WTC11 (cell line): ENCODE measurements at regions not wholly inside any gene's neighbourhood (a gene's known extent, or its start where the extent isn't known, plus 50 kb on each side); places are given as distances from the start of the nearest gene placed in this dataset.

ENCODE experiments used
- ATF1 ChIP-seq: sonication (generic); formaldehyde crosslinking; IDR thresholded peaks from 2 replicates; pipeline ENCODE4 v1.8.1; 2023; ENCODE audit warnings: mild to moderate bottlenecking, moderate library complexity, missing genetic modification reagents
- CREM ChIP-seq: sonication (generic); formaldehyde crosslinking; IDR thresholded peaks from 2 replicates; pipeline ENCODE4 v1.8.1; 2022; ENCODE audit warnings: mild to moderate bottlenecking, missing genetic modification reagents, moderate library complexity
- CTCF ChIP-seq: fragments of 200-600 bp; IDR thresholded peaks from 2 replicates; pipeline ENCODE4 v1.8.0; 2022; ENCODE audit warnings: antibody characterized with exemption
- MAX ChIP-seq: sonication (generic); formaldehyde crosslinking; IDR thresholded peaks from 2 replicates; pipeline ENCODE4 v1.8.0; 2022; ENCODE audit warnings: mild to moderate bottlenecking, missing genetic modification reagents
- MLX ChIP-seq: sonication (generic); formaldehyde crosslinking; IDR thresholded peaks from 2 replicates; pipeline ENCODE4 v1.8.1; 2023; ENCODE audit warnings: mild to moderate bottlenecking, missing genetic modification reagents, moderate library complexity
- MXD4 ChIP-seq: fragments of 250-450 bp; sonication (Bioruptor Pico); IDR thresholded peaks from 2 replicates; pipeline ENCODE4 v1.8.0; 2021; ENCODE audit warnings: mild to moderate bottlenecking, moderate library complexity, borderline replicate concordance
- SP1 ChIP-seq: sonication (generic); formaldehyde crosslinking; conservative IDR thresholded peaks from 2 replicates; pipeline ENCODE4 v1.8.1; 2022; ENCODE audit warnings: missing genetic modification reagents
- TCF7 ChIP-seq: sonication (generic); formaldehyde crosslinking; IDR thresholded peaks from 2 replicates; pipeline ENCODE4 v1.8.0; 2022; ENCODE audit warnings: mild to moderate bottlenecking, low read depth, missing genetic modification reagents, moderate library complexity
- TEAD4 ChIP-seq: sonication (generic); formaldehyde crosslinking; IDR thresholded peaks from 2 replicates; pipeline ENCODE4 v1.8.0; 2022; ENCODE audit warnings: mild to moderate bottlenecking, missing genetic modification reagents

- no peak for TF ChIP-seq ATF1 (CRISPR knock-in tag)
- TF ChIP-seq CTCF, result no peak
- no peak for TF ChIP-seq TCF7
- TF ChIP-seq MXD4, result no peak
- TF ChIP-seq MAX (CRISPR knock-in tag), result no peak
- TF ChIP-seq SP1 (CRISPR knock-in tag), result no peak
- TF ChIP-seq TEAD4 (CRISPR knock-in tag), result no peak
- TF ChIP-seq MLX (CRISPR knock-in tag), result no peak
- TF ChIP-seq CREM (CRISPR knock-in tag), result no peak
Observed at GRCh38 chr3:81951636-81952035, 190.2 kb upstream of the GBE1 start.
